Omental fat pad (tissue), 3 donors: ENCODE measurements at regions not wholly inside any gene's neighbourhood (a gene's known extent, or its start where the extent isn't known, plus 50 kb on each side); places are given as distances from the start of the nearest gene placed in this dataset.
A peak's percentile ranks its signal among the peaks of the same experiment; 100 is the strongest.

Experiments
- ATAC-seq: fragments of 150-250 bp; one replicate; pipeline ENCODE4 v1.9.1; 2016; ENCODE audit warnings: mild to moderate bottlenecking, moderate library complexity; ENCODE audit not compliant: low FRiP score
- DNase-seq: peaks from one replicate; pipeline ENCODE4 v3.0.0-alpha.2; 2019; ENCODE audit warnings: low spot score
- CTCF ChIP-seq, 3 donors: fragments of 450-650 bp; IDR thresholded peaks; one replicate each; pipeline ENCODE4 v1.5.1; 2016 to 2017; ENCODE audit warnings: antibody characterized with exemption in 3 of 3, mild to moderate bottlenecking in 3 of 3, moderate library complexity in 2 of 3

- no peak for TF ChIP-seq CTCF (IDR thresholded peaks at IDR 0.05)
- DNase-seq (no peak), ATAC-seq (no peak)
These were observed 184.1 kb upstream of the EDNRB start for GRCh38 chr13:78102741-78103140.

- no peak for TF ChIP-seq CTCF (IDR thresholded peaks at IDR 0.05)
- DNase-seq (no peak), ATAC-seq (peak; percentile 41)
These were observed 183.6 kb upstream of the EDNRB start for GRCh38 chr13:78102121-78102677.

- DNase-seq (no peak), ATAC-seq (no peak)
- TF ChIP-seq CTCF (IDR thresholded peaks at IDR 0.05), result no peak
These were observed 181.9 kb upstream of the EDNRB start for GRCh38 chr13:78100486-78100885.

GRCh38 chr13:78098249-78098648 is 179.6 kb upstream of the EDNRB start:
- DNase-seq (no peak), ATAC-seq (no peak)
- no peak for TF ChIP-seq CTCF (IDR thresholded peaks at IDR 0.05)

GRCh38 chr13:78096221-78096620 is 177.6 kb upstream of the EDNRB start:
- DNase-seq, result no peak
- TF ChIP-seq CTCF (IDR thresholded peaks at IDR 0.05), result no peak
- ATAC-seq, result no peak

- no peak for DNase-seq
- no peak for TF ChIP-seq CTCF (IDR thresholded peaks at IDR 0.05)
- ATAC-seq, result no peak
These were observed 169.5 kb upstream of the EDNRB start for GRCh38 chr13:78087966-78088678.
